K562 (cell line): ENCODE measurements at regions not wholly inside any gene's neighbourhood (a gene's known extent, or its start where the extent isn't known, plus 50 kb on each side); places are given as distances from the start of the nearest gene placed in this dataset.
"Not testable (repeated sequence)": the region's sequence is repeated elsewhere in the genome, so short reads cannot be mapped to it uniquely, and the experiment has no call there.

ENCODE experiments used
- CBX1 ChIP-seq: sonication (generic); IDR thresholded peaks from 2 replicates; pipeline ENCODE4 v1.6.1; 2016; ENCODE audit warnings: antibody characterized with exemption, low read depth, mild to moderate bottlenecking
- ELF4 ChIP-seq: fragments of 450-650 bp; formaldehyde crosslinking; IDR thresholded peaks from 2 replicates; pipeline ENCODE4 v1.4.0; 2022; ENCODE audit warnings: missing genetic modification characterization
- FOXA3 ChIP-seq, 2 experiments: fragments of 450-650 bp in 1 of 2; sonication (generic) in 1 of 2; formaldehyde crosslinking; IDR thresholded peaks in 1 of 2; conservative IDR thresholded peaks in 1 of 2; 2 replicates each; pipeline versions ENCODE4 v1.4.0 to v1.8.0; 2020 to 2022; ENCODE audit warnings: mild to moderate bottlenecking in 2 of 2, missing genetic modification reagents in 1 of 2
- HNRNPL ChIP-seq: fragments of 200-400 bp; formaldehyde crosslinking; IDR thresholded peaks from 2 replicates; pipeline ENCODE4 v1.6.1; 2017; ENCODE audit warnings: low read depth, mild to moderate bottlenecking, low read length
- KDM1A ChIP-seq, 2 experiments: fragments of 450-650 bp; IDR thresholded peaks; 2 replicates each; pipeline ENCODE4 v1.6.1; 2016; ENCODE audit warnings: mild to moderate bottlenecking in 2 of 2
- KLF13 ChIP-seq: fragments of 450-650 bp; IDR thresholded peaks from 2 replicates; pipeline ENCODE4 v1.6.1; 2016; ENCODE audit warnings: missing genetic modification characterization, low read depth, mild to moderate bottlenecking, missing compliant biosample characterization, moderate library complexity, borderline replicate concordance
- MXI1 ChIP-seq: IDR thresholded peaks from 2 replicates; pipeline ENCODE4 v1.6.1; 2011; ENCODE audit warnings: low read depth, mild to moderate bottlenecking, improper control_type of control experiment, low read length
- POLR2A ChIP-seq: fragments of 450-650 bp; conservative IDR thresholded peaks from 2 replicates; pipeline ENCODE4 v1.6.1; 2016
- POLR2AphosphoS5 ChIP-seq: IDR thresholded peaks from 2 replicates; pipeline ENCODE4 v1.6.1; 2011; ENCODE audit warnings: mild to moderate bottlenecking, low read depth, low read length, moderate library complexity; ENCODE audit not compliant: control insufficient read depth, insufficient read depth
- SAFB ChIP-seq: fragments of 200-400 bp; formaldehyde crosslinking; IDR thresholded peaks from 2 replicates; pipeline ENCODE4 v1.6.1; 2017; ENCODE audit warnings: low read depth, low read length, borderline replicate concordance
- SMC3 ChIP-seq: conservative IDR thresholded peaks from 2 replicates; pipeline ENCODE4 v1.6.1; 2011; ENCODE audit warnings: low read depth, low read length, improper control_type of control experiment; ENCODE audit not compliant: insufficient read depth
- SOX6 ChIP-seq: fragments of 450-650 bp; IDR thresholded peaks from 2 replicates; pipeline ENCODE4 v1.6.1; 2014; ENCODE audit warnings: mild to moderate bottlenecking
- ZNF232 ChIP-seq: sonication (generic); formaldehyde crosslinking; IDR thresholded peaks from 2 replicates; pipeline ENCODE4 v1.8.0; 2022; ENCODE audit warnings: mild to moderate bottlenecking, missing genetic modification reagents

DNA sequence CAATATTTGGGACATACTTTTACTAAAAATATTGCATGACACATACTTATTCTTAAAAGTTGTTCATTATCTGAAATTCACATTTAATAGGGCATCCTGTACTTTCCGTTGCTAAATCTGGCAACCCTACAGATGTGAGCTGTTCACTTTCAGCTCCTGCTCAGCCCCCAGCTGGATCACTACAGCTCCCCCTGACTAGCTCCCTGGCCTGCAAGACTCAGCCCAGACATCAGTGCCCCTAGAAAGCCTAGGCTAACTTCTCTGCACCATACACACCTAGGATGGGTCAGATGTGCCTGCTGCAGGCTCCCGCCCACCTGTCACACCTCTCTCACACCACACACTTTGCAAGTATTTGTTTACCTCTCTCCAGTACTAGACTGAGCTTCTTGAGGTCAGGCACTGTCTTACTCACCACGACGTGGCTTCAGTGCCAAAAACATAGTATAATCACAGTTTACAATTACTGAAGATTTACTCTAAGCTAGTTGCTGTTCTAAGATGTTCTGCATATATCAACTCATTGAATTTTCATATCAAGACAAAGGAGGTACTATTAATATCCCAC, 55.9 kb upstream of the WIPF3 start:
- TF ChIP-seq ZNF232 (CRISPR knock-in tag); MXI1; ELF4 (CRISPR knock-in tag); SOX6; SMC3; KLF13; FOXA3 (CRISPR knock-in tag; conservative IDR thresholded peaks at IDR 0.05 in 1 of 2, IDR thresholded peaks at IDR 0.05 in 1 of 2); SAFB; POLR2A; CBX1; POLR2AphosphoS5; KDM1A (IDR thresholded peaks at IDR 0.05); HNRNPL: not testable (repeated sequence)
